Peyer's patch (tissue), 4 donors: ENCODE measurements at regions not wholly inside any gene's neighbourhood (a gene's known extent, or its start where the extent isn't known, plus 50 kb on each side); places are given as distances from the start of the nearest gene placed in this dataset.

Experiments
- DNase-seq, 3 donors: peaks; one replicate each; pipeline ENCODE4 v3.0.0-alpha.2; 2017 to 2019
- H3K27ac ChIP-seq, 4 donors: fragments of 200-600 bp; sonication (generic); one replicate each; pipeline ENCODE4 v1.5.1; 2016 to 2019
- H3K27me3 ChIP-seq, 2 donors: fragments of 200-600 bp; sonication (generic); one replicate each; pipeline ENCODE4 v1.5.1; 2019
- H3K36me3 ChIP-seq, 3 donors: fragments of 200-600 bp; sonication (generic); one replicate each; pipeline ENCODE4 v1.5.1; 2016 to 2019
- H3K4me1 ChIP-seq, 4 donors: fragments of 200-600 bp; sonication (generic); one replicate each; pipeline ENCODE4 v1.5.1; 2016 to 2019
- H3K4me3 ChIP-seq, 4 donors: fragments of 200-600 bp; sonication (generic); 1 replicate in 3 of 4; 2 replicates in 1 of 4; pipeline ENCODE4 v1.5.1; 2016 to 2019; ENCODE audit warnings: mild to moderate bottlenecking in 1 of 4
- H3K9me3 ChIP-seq, 4 donors: fragments of 200-600 bp; sonication (generic); one replicate each; pipeline ENCODE4 v1.5.1; 2016 to 2019; ENCODE audit warnings: mild to moderate bottlenecking in 1 of 4
- CTCF ChIP-seq, 6 experiments: fragments of 450-650 bp in 4 of 6; fragments of 200-600 bp in 2 of 6; sonication (generic) in 1 of 6; IDR thresholded peaks; one replicate each; pipeline ENCODE4 v1.5.1; 2017 to 2019; ENCODE audit warnings: antibody characterized with exemption in 6 of 6, mild to moderate bottlenecking in 3 of 6, moderate library complexity in 1 of 6
- POLR2A ChIP-seq, 2 donors: fragments of 450-650 bp; IDR thresholded peaks; one replicate each; pipeline ENCODE4 v1.5.1; 2017; ENCODE audit warnings: antibody characterized with exemption in 2 of 2, mild to moderate bottlenecking in 2 of 2, moderate library complexity in 2 of 2

GRCh38 chr5:167029488-167029887 lies 1262.0 kb upstream of the WWC1 start:
- Histone ChIP-seq H3K27me3 (no peaks in the 10 kb centered on the region), H3K4me3 (no peak overlapping the region), H3K9me3 (no peaks in the 10 kb centered on the region), H3K36me3 (no peaks in the 10 kb centered on the region), H3K4me1 (no peaks in the 10 kb centered on the region), H3K27ac (no peak overlapping the region)
- no peak for TF ChIP-seq CTCF (IDR thresholded peaks at IDR 0.05)
- no peak for TF ChIP-seq POLR2A (IDR thresholded peaks at IDR 0.05)
- no peak for DNase-seq

GRCh38 chr5:167030500-167031120 lies 1260.8 kb upstream of the WWC1 start:
- Histone ChIP-seq H3K27ac (no peak overlapping the region), H3K36me3 (no peaks in the 10 kb centered on the region), H3K4me1 (no peaks in the 10 kb centered on the region), H3K27me3 (no peaks in the 10 kb centered on the region), H3K9me3 (no peaks in the 10 kb centered on the region), H3K4me3 (no peak overlapping the region)
- peak in 3 of 6 experiments; percentile 11 to 31 (median 21) for TF ChIP-seq CTCF (IDR thresholded peaks at IDR 0.05)
- TF ChIP-seq POLR2A (IDR thresholded peaks at IDR 0.05): no peak
- DNase-seq: no peak

GRCh38 chr5:167036585-167036984 lies 1254.9 kb upstream of the WWC1 start:
- H3K27ac ChIP-seq: no peak overlapping the region
- no peaks in the 10 kb centered on the region for H3K9me3 ChIP-seq
- H3K4me3 ChIP-seq: no peak overlapping the region
- H3K27me3 ChIP-seq: no peaks in the 10 kb centered on the region
- TF ChIP-seq POLR2A (IDR thresholded peaks at IDR 0.05) (no peak), CTCF (IDR thresholded peaks at IDR 0.05) (no peak)
- H3K4me1 ChIP-seq: no peaks in the 10 kb centered on the region
- DNase-seq: no peak
- H3K36me3 ChIP-seq: no peaks in the 10 kb centered on the region

- Histone ChIP-seq H3K4me3 (no peak overlapping the region), H3K9me3 (no peaks in the 10 kb centered on the region), H3K27me3 (no peaks in the 10 kb centered on the region), H3K4me1 (no peaks in the 10 kb centered on the region), H3K36me3 (no peaks in the 10 kb centered on the region), H3K27ac (no peak overlapping the region)
- TF ChIP-seq POLR2A (IDR thresholded peaks at IDR 0.05) (no peak), CTCF (IDR thresholded peaks at IDR 0.05) (peak in 4 of 6 experiments; percentile 36 to 74 (median 66))
- DNase-seq: peak in 1 of 3 donors; percentile 75
Measured at GRCh38 chr5:167049043-167049663, 1242.3 kb upstream of the WWC1 start.

GRCh38 chr5:167049771-167050567 lies 1241.5 kb upstream of the WWC1 start:
- no peak for DNase-seq
- H3K9me3 ChIP-seq: no peaks in the 10 kb centered on the region
- no peak for TF ChIP-seq CTCF (IDR thresholded peaks at IDR 0.05)
- TF ChIP-seq POLR2A (IDR thresholded peaks at IDR 0.05): no peak
- no peak overlapping the region for H3K27ac ChIP-seq
- H3K4me1 ChIP-seq: no peaks in the 10 kb centered on the region
- H3K4me3 ChIP-seq: no peak overlapping the region
- no peaks in the 10 kb centered on the region for H3K27me3 ChIP-seq
- no peaks in the 10 kb centered on the region for H3K36me3 ChIP-seq
